AG10803 (cell line): ENCODE measurements at regions not wholly inside any gene's neighbourhood (a gene's known extent, or its start where the extent isn't known, plus 50 kb on each side); places are given as distances from the start of the nearest gene placed in this dataset.

ENCODE experiments used
- DNase-seq: peaks from one replicate; pipeline ENCODE4 v3.0.0; 2010; ENCODE audit warnings: low read depth
- H3K4me3 ChIP-seq: 2 replicates; pipeline ENCODE4 v1.5.1; 2011; ENCODE audit warnings: mild to moderate bottlenecking, low read length, control low read depth
- CTCF ChIP-seq: conservative IDR thresholded peaks from 2 replicates; pipeline ENCODE4 v1.5.1; 2011; ENCODE audit warnings: mild to moderate bottlenecking, low read length, control low read depth, inconsistent platforms

- H3K4me3 ChIP-seq = no peak overlapping the region
- TF ChIP-seq CTCF = peak; percentile 34
- DNase-seq = no peak
Measured at GRCh38 chr10:44517635-44518034, 132.7 kb upstream of the CXCL12 start.

GRCh38 chr10:44519361-44519760 is 134.5 kb upstream of the CXCL12 start:
- TF ChIP-seq CTCF = no peak
- no peak for DNase-seq
- H3K4me3 ChIP-seq = no peak overlapping the region

- DNase-seq = peak; percentile 19
- TF ChIP-seq CTCF = no peak
- H3K4me3 ChIP-seq = no peak overlapping the region
Measured at GRCh38 chr10:44520651-44521050, 135.8 kb upstream of the CXCL12 start.

GRCh38 chr10:44539178-44539577 is 154.3 kb upstream of the CXCL12 start:
- no peak for TF ChIP-seq CTCF
- H3K4me3 ChIP-seq = no peak overlapping the region
- DNase-seq = no peak

- TF ChIP-seq CTCF = no peak
- H3K4me3 ChIP-seq = no peak overlapping the region
- peak; percentile 65 for DNase-seq
Measured at GRCh38 chr10:44552726-44553125, 167.8 kb upstream of the CXCL12 start.

- DNase-seq = peak; percentile 54
- no peak for TF ChIP-seq CTCF
- no peak overlapping the region for H3K4me3 ChIP-seq
Measured at GRCh38 chr10:44557596-44558191, 172.8 kb upstream of the CXCL12 start.

- DNase-seq = peak; percentile 40
- H3K4me3 ChIP-seq = no peak overlapping the region
- no peak for TF ChIP-seq CTCF
Measured at GRCh38 chr10:44558521-44558920, 173.6 kb upstream of the CXCL12 start.
